ENCODE measurements at regions not wholly inside any gene's neighbourhood (a gene's known extent, or its start where the extent isn't known, plus 50 kb on each side); places are given as distances from the start of the nearest gene placed in this dataset.

DNA sequence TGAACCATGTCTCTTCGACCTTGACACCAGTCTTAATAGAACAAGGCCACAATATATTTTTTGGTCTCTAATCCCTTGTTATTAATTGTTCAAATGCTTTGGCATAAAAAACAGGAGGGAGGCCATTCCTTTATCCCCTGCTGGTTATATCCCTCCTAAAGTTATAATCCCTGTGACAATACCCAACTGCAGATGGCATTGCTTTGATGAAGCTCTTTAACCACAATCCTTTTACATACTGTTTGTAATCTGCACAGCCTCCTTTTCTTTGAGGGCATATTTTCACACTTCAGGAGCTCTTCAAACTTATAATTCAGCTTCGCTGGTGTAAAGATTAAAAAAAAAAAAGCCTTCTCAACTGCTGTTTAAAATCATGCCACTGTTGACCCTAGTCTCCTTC lies 919.0 kb downstream of the EPHA3 start:
- Histone ChIP-seq H3K9me3 (ENCODE audit: control insufficient read depth in 4 of 4, low read length in 3 of 4) (no peaks in the 10 kb centered on the region), H3K27ac (ENCODE audit: low read depth in 1 of 2, low read length in 2 of 2) (no peak overlapping the region), H3K27me3 (ENCODE audit: control insufficient read depth in 4 of 4, insufficient read depth in 4 of 4, low read length in 3 of 4) (no peaks in the 10 kb centered on the region), H3K9ac (ENCODE audit: low read depth in 1 of 2, low read length in 2 of 2) (no peak overlapping the region), H3K36me3 (ENCODE audit: control insufficient read depth in 4 of 4, insufficient read depth in 3 of 4, low read depth in 1 of 4, low read length in 3 of 4) (no peaks in the 10 kb centered on the region), H3K4me3 (ENCODE audit: low read depth in 1 of 3, low read length in 3 of 3) (no peak overlapping the region), H3K4me1 (ENCODE audit: control insufficient read depth in 4 of 4, insufficient read depth in 4 of 4, low read length in 3 of 4) (no peaks in the 10 kb centered on the region)
- DNase-seq (ENCODE audit: low spot score): no peak
- TF ChIP-seq, protein P1, sequence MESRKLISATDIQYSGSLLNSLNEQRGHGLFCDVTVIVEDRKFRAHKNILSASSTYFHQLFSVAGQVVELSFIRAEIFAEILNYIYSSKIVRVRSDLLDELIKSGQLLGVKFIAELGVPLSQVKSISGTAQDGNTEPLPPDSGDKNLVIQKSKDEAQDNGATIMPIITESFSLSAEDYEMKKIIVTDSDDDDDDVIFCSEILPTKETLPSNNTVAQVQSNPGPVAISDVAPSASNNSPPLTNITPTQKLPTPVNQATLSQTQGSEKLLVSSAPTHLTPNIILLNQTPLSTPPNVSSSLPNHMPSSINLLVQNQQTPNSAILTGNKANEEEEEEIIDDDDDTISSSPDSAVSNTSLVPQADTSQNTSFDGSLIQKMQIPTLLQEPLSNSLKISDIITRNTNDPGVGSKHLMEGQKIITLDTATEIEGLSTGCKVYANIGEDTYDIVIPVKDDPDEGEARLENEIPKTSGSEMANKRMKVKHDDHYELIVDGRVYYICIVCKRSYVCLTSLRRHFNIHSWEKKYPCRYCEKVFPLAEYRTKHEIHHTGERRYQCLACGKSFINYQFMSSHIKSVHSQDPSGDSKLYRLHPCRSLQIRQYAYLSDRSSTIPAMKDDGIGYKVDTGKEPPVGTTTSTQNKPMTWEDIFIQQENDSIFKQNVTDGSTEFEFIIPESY (IDR thresholded peaks at IDR 0.05): no peak
- TF ChIP-seq NR2F2 (IDR thresholded peaks at IDR 0.05) (no peak), SP1 (IDR thresholded peaks at IDR 0.05) (no peak), RXRA (IDR thresholded peaks at IDR 0.05) (no peak)
- 52% methylated on average over 2 of the region's 2 CpGs for WGBS

DNA sequence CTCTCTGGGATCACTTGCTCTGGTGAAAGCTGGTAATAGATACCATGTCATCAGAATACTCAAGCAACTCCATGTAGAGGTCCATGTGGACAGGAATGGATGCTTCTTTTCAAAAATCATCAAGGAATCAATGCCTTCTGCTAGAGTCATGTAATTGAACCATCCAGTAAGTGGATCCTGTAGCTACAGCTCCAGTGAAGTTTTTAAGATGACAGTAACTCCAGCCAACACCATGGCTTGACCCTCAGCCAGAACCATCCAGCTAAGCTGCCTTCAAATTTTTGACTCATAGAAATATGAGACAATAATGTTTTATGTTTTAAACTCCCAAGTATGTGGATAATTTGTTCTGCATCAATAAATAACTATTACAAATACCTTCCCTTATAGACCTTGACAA lies 923.7 kb downstream of the EPHA3 start:
- Histone ChIP-seq H3K4me1 (ENCODE audit: control insufficient read depth in 4 of 4, insufficient read depth in 4 of 4, low read length in 3 of 4) (no peaks in the 10 kb centered on the region), H3K9ac (ENCODE audit: low read depth in 1 of 2, low read length in 2 of 2) (no peak overlapping the region), H3K4me3 (ENCODE audit: low read depth in 1 of 3, low read length in 3 of 3) (no peak overlapping the region), H3K9me3 (ENCODE audit: control insufficient read depth in 4 of 4, low read length in 3 of 4) (no peaks in the 10 kb centered on the region), H3K27me3 (ENCODE audit: control insufficient read depth in 4 of 4, insufficient read depth in 4 of 4, low read length in 3 of 4) (no peaks in the 10 kb centered on the region), H3K27ac (ENCODE audit: low read depth in 1 of 2, low read length in 2 of 2) (no peak overlapping the region), H3K36me3 (ENCODE audit: control insufficient read depth in 4 of 4, insufficient read depth in 3 of 4, low read depth in 1 of 4, low read length in 3 of 4) (no peaks in the 10 kb centered on the region)
- TF ChIP-seq FOXA2 (IDR thresholded peaks at IDR 0.05) (no peak), TAF1 (conservative IDR thresholded peaks at IDR 0.05) (no peak), SP1 (IDR thresholded peaks at IDR 0.05) (no peak), YY1 (IDR thresholded peaks at IDR 0.05) (no peak), HNF4G (IDR thresholded peaks at IDR 0.05) (no peak), HNF4A (conservative IDR thresholded peaks at IDR 0.05) (no peak), FOXA1 (IDR thresholded peaks at IDR 0.05) (no peak)
- TF ChIP-seq, protein P2, sequence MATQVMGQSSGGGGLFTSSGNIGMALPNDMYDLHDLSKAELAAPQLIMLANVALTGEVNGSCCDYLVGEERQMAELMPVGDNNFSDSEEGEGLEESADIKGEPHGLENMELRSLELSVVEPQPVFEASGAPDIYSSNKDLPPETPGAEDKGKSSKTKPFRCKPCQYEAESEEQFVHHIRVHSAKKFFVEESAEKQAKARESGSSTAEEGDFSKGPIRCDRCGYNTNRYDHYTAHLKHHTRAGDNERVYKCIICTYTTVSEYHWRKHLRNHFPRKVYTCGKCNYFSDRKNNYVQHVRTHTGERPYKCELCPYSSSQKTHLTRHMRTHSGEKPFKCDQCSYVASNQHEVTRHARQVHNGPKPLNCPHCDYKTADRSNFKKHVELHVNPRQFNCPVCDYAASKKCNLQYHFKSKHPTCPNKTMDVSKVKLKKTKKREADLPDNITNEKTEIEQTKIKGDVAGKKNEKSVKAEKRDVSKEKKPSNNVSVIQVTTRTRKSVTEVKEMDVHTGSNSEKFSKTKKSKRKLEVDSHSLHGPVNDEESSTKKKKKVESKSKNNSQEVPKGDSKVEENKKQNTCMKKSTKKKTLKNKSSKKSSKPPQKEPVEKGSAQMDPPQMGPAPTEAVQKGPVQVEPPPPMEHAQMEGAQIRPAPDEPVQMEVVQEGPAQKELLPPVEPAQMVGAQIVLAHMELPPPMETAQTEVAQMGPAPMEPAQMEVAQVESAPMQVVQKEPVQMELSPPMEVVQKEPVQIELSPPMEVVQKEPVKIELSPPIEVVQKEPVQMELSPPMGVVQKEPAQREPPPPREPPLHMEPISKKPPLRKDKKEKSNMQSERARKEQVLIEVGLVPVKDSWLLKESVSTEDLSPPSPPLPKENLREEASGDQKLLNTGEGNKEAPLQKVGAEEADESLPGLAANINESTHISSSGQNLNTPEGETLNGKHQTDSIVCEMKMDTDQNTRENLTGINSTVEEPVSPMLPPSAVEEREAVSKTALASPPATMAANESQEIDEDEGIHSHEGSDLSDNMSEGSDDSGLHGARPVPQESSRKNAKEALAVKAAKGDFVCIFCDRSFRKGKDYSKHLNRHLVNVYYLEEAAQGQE (IDR thresholded peaks at IDR 0.05): no peak
- TF ChIP-seq, protein P3, sequence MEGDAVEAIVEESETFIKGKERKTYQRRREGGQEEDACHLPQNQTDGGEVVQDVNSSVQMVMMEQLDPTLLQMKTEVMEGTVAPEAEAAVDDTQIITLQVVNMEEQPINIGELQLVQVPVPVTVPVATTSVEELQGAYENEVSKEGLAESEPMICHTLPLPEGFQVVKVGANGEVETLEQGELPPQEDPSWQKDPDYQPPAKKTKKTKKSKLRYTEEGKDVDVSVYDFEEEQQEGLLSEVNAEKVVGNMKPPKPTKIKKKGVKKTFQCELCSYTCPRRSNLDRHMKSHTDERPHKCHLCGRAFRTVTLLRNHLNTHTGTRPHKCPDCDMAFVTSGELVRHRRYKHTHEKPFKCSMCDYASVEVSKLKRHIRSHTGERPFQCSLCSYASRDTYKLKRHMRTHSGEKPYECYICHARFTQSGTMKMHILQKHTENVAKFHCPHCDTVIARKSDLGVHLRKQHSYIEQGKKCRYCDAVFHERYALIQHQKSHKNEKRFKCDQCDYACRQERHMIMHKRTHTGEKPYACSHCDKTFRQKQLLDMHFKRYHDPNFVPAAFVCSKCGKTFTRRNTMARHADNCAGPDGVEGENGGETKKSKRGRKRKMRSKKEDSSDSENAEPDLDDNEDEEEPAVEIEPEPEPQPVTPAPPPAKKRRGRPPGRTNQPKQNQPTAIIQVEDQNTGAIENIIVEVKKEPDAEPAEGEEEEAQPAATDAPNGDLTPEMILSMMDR (IDR thresholded peaks at IDR 0.05; ENCODE audit: low read depth, low read length, missing input control): no peak
- DNase-seq (ENCODE audit: low spot score): no peak
